ENCODE measurements at regions not wholly inside any gene's neighbourhood (a gene's known extent, or its start where the extent isn't known, plus 50 kb on each side); places are given as distances from the start of the nearest gene placed in this dataset.

DNA sequence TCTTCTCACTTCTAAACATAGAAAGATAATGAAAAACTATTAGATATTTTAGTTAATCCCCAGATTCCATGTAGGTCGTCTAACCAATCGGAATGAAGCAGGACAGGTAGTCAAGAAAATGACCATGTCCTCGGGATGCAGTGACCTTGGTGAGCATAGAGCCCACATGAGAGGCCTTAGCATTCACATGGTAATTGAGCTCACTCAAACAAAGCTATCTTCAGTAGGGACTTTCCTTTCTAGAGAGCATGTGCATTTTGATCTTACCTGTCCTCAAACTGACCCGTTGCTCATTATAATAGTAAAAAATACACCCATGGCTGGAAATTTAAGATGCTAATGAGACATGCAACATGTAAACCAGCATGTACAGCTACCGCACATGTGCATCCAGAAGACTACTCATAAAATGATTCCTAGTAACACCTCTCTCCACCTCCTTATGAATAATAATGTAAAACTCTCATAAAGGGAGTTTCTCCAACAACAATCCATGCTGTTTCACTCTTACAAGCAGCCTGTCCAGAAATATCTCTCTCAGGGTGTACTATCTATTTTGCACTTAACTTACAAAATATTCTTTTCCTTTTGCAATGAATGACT lies 274.0 kb upstream of the CDH9 start:
- no peak overlapping the region for H3K27ac ChIP-seq (ENCODE audit: low read depth)
- no peaks in the 10 kb centered on the region for H3F3A ChIP-seq (replicated peaks; ENCODE audit: low read depth)
- no peaks in the 10 kb centered on the region for H4K20me1 ChIP-seq (replicated peaks; ENCODE audit: insufficient read depth)
- H3K9me3 Mint-ChIP-seq: no peaks in the 10 kb centered on the region; the same call in 2 of the 3 replicates
- H3K4me2 ChIP-seq: no peak overlapping the region
- H3K36me3 ChIP-seq (ENCODE audit: insufficient read depth): no peaks in the 10 kb centered on the region
- H3K4me1 ChIP-seq (ENCODE audit: insufficient read depth): peaks cover 27% of the 10 kb centered on the region
- no peak overlapping the region for H3K27ac Mint-ChIP-seq
- no peaks in the 10 kb centered on the region for H3K9me2 ChIP-seq (ENCODE audit: insufficient read depth)
- H3K4me3 ChIP-seq: no peak overlapping the region
- no peak overlapping the region for H3K4me3 Mint-ChIP-seq
- peaks cover 43% of the 10 kb centered on the region for H3K4me1 Mint-ChIP-seq
- H3K27me3 Mint-ChIP-seq (ENCODE audit: insufficient read depth, low read depth, poor library complexity): peaks cover 4% of the 10 kb centered on the region
- no peaks in the 10 kb centered on the region for H3K27me3 ChIP-seq (ENCODE audit: insufficient read depth)
- ATAC-seq: peak; percentile 77
- no peak overlapping the region for H2AFZ ChIP-seq
- H3K36me3 Mint-ChIP-seq (ENCODE audit: low read depth): no peaks in the 10 kb centered on the region
- H3K79me2 ChIP-seq (replicated peaks; ENCODE audit: insufficient read depth): no peaks in the 10 kb centered on the region
- TF ChIP-seq, protein P1, sequence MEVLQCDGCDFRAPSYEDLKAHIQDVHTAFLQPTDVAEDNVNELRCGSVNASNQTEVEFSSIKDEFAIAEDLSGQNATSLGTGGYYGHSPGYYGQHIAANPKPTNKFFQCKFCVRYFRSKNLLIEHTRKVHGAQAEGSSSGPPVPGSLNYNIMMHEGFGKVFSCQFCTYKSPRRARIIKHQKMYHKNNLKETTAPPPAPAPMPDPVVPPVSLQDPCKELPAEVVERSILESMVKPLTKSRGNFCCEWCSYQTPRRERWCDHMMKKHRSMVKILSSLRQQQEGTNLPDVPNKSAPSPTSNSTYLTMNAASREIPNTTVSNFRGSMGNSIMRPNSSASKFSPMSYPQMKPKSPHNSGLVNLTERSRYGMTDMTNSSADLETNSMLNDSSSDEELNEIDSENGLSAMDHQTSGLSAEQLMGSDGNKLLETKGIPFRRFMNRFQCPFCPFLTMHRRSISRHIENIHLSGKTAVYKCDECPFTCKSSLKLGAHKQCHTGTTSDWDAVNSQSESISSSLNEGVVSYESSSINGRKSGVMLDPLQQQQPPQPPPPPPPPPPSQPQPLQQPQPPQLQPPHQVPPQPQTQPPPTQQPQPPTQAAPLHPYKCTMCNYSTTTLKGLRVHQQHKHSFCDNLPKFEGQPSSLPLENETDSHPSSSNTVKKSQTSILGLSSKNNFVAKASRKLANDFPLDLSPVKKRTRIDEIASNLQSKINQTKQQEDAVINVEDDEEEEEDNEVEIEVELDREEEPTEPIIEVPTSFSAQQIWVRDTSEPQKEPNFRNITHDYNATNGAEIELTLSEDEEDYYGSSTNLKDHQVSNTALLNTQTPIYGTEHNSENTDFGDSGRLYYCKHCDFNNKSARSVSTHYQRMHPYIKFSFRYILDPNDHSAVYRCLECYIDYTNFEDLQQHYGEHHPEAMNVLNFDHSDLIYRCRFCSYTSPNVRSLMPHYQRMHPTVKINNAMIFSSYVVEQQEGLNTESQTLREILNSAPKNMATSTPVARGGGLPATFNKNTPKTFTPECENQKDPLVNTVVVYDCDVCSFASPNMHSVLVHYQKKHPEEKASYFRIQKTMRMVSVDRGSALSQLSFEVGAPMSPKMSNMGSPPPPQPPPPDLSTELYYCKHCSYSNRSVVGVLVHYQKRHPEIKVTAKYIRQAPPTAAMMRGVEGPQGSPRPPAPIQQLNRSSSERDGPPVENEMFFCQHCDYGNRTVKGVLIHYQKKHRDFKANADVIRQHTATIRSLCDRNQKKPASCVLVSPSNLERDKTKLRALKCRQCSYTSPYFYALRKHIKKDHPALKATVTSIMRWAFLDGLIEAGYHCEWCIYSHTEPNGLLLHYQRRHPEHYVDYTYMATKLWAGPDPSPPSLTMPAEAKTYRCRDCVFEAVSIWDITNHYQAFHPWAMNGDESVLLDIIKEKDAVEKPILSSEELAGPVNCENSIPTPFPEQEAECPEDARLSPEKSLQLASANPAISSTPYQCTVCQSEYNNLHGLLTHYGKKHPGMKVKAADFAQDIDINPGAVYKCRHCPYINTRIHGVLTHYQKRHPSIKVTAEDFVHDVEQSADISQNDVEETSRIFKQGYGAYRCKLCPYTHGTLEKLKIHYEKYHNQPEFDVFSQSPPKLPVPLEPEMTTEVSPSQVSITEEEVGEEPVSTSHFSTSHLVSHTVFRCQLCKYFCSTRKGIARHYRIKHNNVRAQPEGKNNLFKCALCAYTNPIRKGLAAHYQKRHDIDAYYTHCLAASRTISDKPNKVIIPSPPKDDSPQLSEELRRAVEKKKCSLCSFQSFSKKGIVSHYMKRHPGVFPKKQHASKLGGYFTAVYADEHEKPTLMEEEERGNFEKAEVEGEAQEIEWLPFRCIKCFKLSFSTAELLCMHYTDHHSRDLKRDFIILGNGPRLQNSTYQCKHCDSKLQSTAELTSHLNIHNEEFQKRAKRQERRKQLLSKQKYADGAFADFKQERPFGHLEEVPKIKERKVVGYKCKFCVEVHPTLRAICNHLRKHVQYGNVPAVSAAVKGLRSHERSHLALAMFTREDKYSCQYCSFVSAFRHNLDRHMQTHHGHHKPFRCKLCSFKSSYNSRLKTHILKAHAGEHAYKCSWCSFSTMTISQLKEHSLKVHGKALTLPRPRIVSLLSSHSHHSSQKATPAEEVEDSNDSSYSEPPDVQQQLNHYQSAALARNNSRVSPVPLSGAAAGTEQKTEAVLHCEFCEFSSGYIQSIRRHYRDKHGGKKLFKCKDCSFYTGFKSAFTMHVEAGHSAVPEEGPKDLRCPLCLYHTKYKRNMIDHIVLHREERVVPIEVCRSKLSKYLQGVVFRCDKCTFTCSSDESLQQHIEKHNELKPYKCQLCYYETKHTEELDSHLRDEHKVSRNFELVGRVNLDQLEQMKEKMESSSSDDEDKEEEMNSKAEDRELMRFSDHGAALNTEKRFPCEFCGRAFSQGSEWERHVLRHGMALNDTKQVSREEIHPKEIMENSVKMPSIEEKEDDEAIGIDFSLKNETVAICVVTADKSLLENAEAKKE (CRISPR knock-in tag; IDR thresholded peaks at IDR 0.05): peak; percentile 82
- no peak for TF ChIP-seq ZNF114 (CRISPR knock-in tag; IDR thresholded peaks at IDR 0.05)
- peak; percentile 39 for DNase-seq (ENCODE audit: low spot score)

DNA sequence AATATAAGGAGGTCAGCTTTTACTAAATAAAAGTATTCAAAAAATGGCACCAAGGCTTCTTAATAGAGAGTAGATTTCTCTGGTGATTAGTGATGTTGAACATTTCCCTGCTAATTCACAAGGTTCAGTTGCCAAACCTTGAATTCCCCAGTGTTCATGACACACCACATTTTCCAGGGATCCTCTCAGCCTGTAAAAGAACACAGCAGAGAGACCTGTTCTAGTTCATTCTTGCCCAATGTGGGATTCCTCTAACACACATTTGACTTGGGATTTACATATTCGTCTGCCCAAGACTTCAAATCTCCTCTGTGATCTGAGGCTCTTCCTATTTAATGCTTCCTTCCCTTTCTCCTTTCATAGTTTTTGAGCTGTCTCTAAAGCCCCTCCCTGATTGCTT lies 273.2 kb upstream of the CDH9 start:
- no peaks in the 10 kb centered on the region for H3K36me3 Mint-ChIP-seq (ENCODE audit: low read depth)
- peak; percentile 50 for ATAC-seq
- H3K4me3 ChIP-seq: no peak overlapping the region
- no peaks in the 10 kb centered on the region for H4K20me1 ChIP-seq (replicated peaks; ENCODE audit: insufficient read depth)
- no peaks in the 10 kb centered on the region for H3K9me2 ChIP-seq (ENCODE audit: insufficient read depth)
- no peaks in the 10 kb centered on the region for H3F3A ChIP-seq (replicated peaks; ENCODE audit: low read depth)
- H3K27ac Mint-ChIP-seq: no peak overlapping the region
- no peaks in the 10 kb centered on the region for H3K36me3 ChIP-seq (ENCODE audit: insufficient read depth)
- H3K27me3 ChIP-seq (ENCODE audit: insufficient read depth): no peaks in the 10 kb centered on the region
- DNase-seq (ENCODE audit: low spot score): peak; percentile 9
- peaks cover 26% of the 10 kb centered on the region for H3K4me1 ChIP-seq (ENCODE audit: insufficient read depth)
- H3K79me2 ChIP-seq (replicated peaks; ENCODE audit: insufficient read depth): no peaks in the 10 kb centered on the region
- H3K4me1 Mint-ChIP-seq: peaks cover 42% of the 10 kb centered on the region
- H2AFZ ChIP-seq: no peak overlapping the region
- H3K9me3 Mint-ChIP-seq: no peaks in the 10 kb centered on the region
- no peak overlapping the region for H3K27ac ChIP-seq (ENCODE audit: low read depth)
- H3K4me3 Mint-ChIP-seq: no peak overlapping the region
- H3K27me3 Mint-ChIP-seq (ENCODE audit: insufficient read depth, low read depth, poor library complexity): peaks cover 4% of the 10 kb centered on the region
- no peak overlapping the region for H3K4me2 ChIP-seq
- TF ChIP-seq EZH2phosphoT487 (IDR thresholded peaks at IDR 0.05; ENCODE audit: unreplicated experiment): no peak
- TF ChIP-seq ZNF114 (CRISPR knock-in tag; IDR thresholded peaks at IDR 0.05): no peak
- TF ChIP-seq, protein P1 (CRISPR knock-in tag; IDR thresholded peaks at IDR 0.05): no peak
- TF ChIP-seq ZNF331 (CRISPR knock-in tag; IDR thresholded peaks at IDR 0.05; ENCODE audit: low read depth): no peak
- no peak for TF ChIP-seq CREB1 (CRISPR knock-in tag; IDR thresholded peaks at IDR 0.05; ENCODE audit: low read depth)

All from GM23338 (cell line).